LNCaP clone FGC (cell line): ENCODE measurements at regions not wholly inside any gene's neighbourhood (a gene's known extent, or its start where the extent isn't known, plus 50 kb on each side); places are given as distances from the start of the nearest gene placed in this dataset.

ENCODE experiments used
- DNase-seq: peaks from one replicate; pipeline ENCODE4 v3.0.0-alpha.2; 2011; ENCODE audit warnings: low read depth
- H3K4me3 ChIP-seq: 2 replicates; pipeline ENCODE4 v1.5.1; 2011; ENCODE audit warnings: mild to moderate bottlenecking, low read depth, low read length, control low read depth
- TF ChIP-seq, protein P1 (sequence below): IDR thresholded peaks from 2 replicates; pipeline ENCODE4 v1.5.1; 2012; ENCODE audit warnings: mild to moderate bottlenecking; ENCODE audit not compliant: control insufficient read depth, insufficient read depth; ENCODE audit errors: extremely low read depth

- H3K4me3 ChIP-seq = no peak overlapping the region
- no peak for DNase-seq
- TF ChIP-seq, protein P1, sequence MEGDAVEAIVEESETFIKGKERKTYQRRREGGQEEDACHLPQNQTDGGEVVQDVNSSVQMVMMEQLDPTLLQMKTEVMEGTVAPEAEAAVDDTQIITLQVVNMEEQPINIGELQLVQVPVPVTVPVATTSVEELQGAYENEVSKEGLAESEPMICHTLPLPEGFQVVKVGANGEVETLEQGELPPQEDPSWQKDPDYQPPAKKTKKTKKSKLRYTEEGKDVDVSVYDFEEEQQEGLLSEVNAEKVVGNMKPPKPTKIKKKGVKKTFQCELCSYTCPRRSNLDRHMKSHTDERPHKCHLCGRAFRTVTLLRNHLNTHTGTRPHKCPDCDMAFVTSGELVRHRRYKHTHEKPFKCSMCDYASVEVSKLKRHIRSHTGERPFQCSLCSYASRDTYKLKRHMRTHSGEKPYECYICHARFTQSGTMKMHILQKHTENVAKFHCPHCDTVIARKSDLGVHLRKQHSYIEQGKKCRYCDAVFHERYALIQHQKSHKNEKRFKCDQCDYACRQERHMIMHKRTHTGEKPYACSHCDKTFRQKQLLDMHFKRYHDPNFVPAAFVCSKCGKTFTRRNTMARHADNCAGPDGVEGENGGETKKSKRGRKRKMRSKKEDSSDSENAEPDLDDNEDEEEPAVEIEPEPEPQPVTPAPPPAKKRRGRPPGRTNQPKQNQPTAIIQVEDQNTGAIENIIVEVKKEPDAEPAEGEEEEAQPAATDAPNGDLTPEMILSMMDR = no peak
Observed at GRCh38 chr3:78285032-78285728, 1245.3 kb downstream of the ROBO2 start.

- no peak overlapping the region for H3K4me3 ChIP-seq
- DNase-seq = no peak
- TF ChIP-seq, protein P1 = no peak
Observed at GRCh38 chr3:78287085-78287484, 1247.2 kb downstream of the ROBO2 start.

DNA sequence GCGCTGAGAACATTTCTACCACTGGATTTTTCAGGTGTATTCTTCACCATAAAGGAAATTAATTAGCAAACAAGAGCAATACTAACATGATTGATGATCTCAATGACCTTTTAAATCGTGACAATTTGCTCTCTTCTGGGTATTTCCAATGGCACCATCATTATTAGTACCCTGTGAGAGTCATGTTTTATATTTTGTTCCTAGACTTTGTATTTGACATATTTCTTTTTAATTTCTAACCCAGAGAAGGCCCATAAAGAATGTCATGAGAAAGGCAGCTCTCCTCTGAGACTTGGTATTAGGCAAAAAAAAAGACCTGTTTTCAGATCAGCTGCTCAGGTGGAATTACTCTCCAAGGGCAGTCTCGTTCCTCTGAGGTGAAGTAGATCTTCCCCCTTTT, 1253.4 kb downstream of the ROBO2 start:
- H3K4me3 ChIP-seq = no peak overlapping the region
- TF ChIP-seq, protein P1 = no peak
- DNase-seq = no peak

DNA sequence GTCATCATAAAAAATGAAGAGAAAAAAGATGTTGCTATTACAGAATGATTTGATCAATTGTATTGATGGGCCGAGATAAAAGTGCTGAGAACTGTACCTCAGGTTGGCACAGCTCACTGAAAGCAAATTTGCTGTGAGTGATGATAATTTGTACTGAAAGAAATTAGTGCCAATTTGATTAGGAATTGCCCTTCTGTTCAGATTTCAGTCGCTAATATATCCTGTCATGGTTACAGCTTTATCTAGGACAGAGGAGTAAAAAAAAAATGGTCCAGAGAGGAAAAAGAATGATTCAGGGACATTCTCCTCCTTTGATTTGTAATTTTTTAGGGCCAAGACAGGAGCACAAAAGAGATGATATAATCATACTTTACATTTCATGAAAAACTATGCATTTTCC, 1264.2 kb downstream of the ROBO2 start:
- TF ChIP-seq, protein P1 = no peak
- H3K4me3 ChIP-seq = no peak overlapping the region
- no peak for DNase-seq

DNA sequence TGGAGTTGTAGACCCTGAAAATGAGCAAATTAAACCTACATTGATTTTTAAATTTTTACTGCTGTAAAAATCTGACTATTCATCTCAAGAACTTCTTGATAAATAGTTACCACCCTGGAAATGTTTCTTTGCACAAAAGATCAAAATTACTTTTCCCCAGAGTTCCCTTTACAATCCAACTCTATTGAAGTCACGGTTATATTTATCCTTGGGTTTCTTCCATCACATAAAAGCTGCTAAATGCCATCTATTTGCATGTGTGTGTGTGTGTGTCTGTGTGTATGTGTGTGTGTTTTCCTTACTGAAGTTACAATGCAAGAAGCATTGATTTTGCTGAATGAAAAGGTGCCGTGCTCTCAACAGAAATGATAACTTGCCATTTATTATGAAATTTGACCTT, 1273.0 kb downstream of the ROBO2 start:
- H3K4me3 ChIP-seq = no peak overlapping the region
- DNase-seq = no peak
- TF ChIP-seq, protein P1 = no peak

- no peak overlapping the region for H3K4me3 ChIP-seq
- TF ChIP-seq, protein P1 = no peak
- no peak for DNase-seq
Observed at GRCh38 chr3:78313332-78313731, 1273.4 kb downstream of the ROBO2 start.

GRCh38 chr3:78314327-78314726, 1274.4 kb downstream of the ROBO2 start:
- TF ChIP-seq, protein P1 = no peak
- no peak for DNase-seq
- no peak overlapping the region for H3K4me3 ChIP-seq
